ENCODE measurements at regions not wholly inside any gene's neighbourhood (a gene's known extent, or its start where the extent isn't known, plus 50 kb on each side); places are given as distances from the start of the nearest gene placed in this dataset.

DNA sequence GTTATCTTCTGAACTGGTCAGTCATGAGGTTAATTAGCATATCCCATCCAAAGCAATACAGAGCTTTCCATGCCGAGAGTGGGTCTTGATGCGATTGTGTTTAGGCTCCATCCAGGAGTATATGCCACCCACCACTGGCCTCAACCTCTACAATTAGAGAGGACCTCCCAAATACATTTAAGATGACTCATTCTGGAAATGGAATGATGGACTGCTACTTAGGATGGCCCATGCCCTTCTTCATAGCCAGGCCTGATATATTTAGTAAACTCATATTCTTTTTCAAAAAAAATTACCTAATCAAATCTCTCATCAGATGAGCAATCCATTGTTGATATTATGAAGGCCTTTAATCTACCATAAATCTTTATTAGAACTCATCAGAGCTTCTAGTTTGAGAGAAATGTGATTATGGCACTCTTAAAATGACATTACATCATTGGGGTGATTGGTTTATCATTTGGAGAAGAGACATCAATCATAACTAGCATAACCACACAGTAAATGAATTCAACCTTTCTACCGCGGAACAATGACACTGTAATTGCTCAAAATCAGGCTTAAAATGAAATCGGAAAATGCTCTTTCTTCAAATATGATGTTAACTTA lies 414.2 kb upstream of the WWC1 start:
- TF ChIP-seq EZH2 (IDR thresholded peaks at IDR 0.05; ENCODE audit: insufficient read depth, poor library complexity, severe bottlenecking) (no peak), EZH2phosphoT487 (IDR thresholded peaks at IDR 0.05; ENCODE audit: insufficient read depth, low read depth) (no peak)
